HEK293T (cell line): ENCODE measurements at regions not wholly inside any gene's neighbourhood (a gene's known extent, or its start where the extent isn't known, plus 50 kb on each side); places are given as distances from the start of the nearest gene placed in this dataset.

Experiments used
- CTCF ChIA-PET: fragments of 350-600 bp; formaldehyde crosslinking; extraction: SDS; loops from one replicate; lab custom pipeline; 2021; ENCODE audit warnings: antibody characterized with exemption, inconsistent platforms; lab: Yijun Ruan, JAX
- POLR2A ChIA-PET: fragments of 350-600 bp; formaldehyde crosslinking; extraction: SDS; loops from one replicate; lab custom pipeline; 2020; ENCODE audit warnings: antibody characterized with exemption, inconsistent platforms; lab: Yijun Ruan, JAX
- DNase-seq: peaks from one replicate; pipeline ENCODE4 v3.0.0; 2012; ENCODE audit warnings: mixed read lengths; ENCODE audit errors: extremely low spot score
- ARNT ChIP-seq: fragments of 450-650 bp; IDR thresholded peaks from 2 replicates; pipeline ENCODE4 v1.6.1; 2017; ENCODE audit warnings: mild to moderate bottlenecking
- BHLHE40 ChIP-seq: fragments of 450-650 bp; IDR thresholded peaks from 2 replicates; pipeline ENCODE4 v1.6.1; 2016; ENCODE audit warnings: mild to moderate bottlenecking, moderate library complexity, borderline replicate concordance
- CTBP1 ChIP-seq: fragments of 450-650 bp; IDR thresholded peaks from 2 replicates; pipeline ENCODE4 v1.6.1; 2016; ENCODE audit warnings: borderline replicate concordance
- ELF4 ChIP-seq: fragments of 450-650 bp; IDR thresholded peaks from 2 replicates; pipeline ENCODE4 v1.6.1; 2017; ENCODE audit warnings: antibody characterized with exemption
- FOXA1 ChIP-seq: fragments of 450-650 bp; IDR thresholded peaks from 2 replicates; pipeline ENCODE4 v1.6.1; 2016; ENCODE audit warnings: mild to moderate bottlenecking
- FOXK2 ChIP-seq: fragments of 450-650 bp; IDR thresholded peaks from 2 replicates; pipeline ENCODE4 v1.6.1; 2016; ENCODE audit warnings: mild to moderate bottlenecking
- FOXM1 ChIP-seq: fragments of 450-650 bp; IDR thresholded peaks from 2 replicates; pipeline ENCODE4 v1.6.1; 2017; ENCODE audit warnings: mild to moderate bottlenecking, borderline replicate concordance
- HDGF ChIP-seq: fragments of 450-650 bp; IDR thresholded peaks from 2 replicates; pipeline ENCODE4 v1.6.1; 2017; ENCODE audit warnings: antibody characterized with exemption, borderline replicate concordance
- L3MBTL2 ChIP-seq: fragments of 450-650 bp; conservative IDR thresholded peaks from 2 replicates; pipeline ENCODE4 v1.6.1; 2016; ENCODE audit warnings: mild to moderate bottlenecking
- LEF1 ChIP-seq: fragments of 450-650 bp; IDR thresholded peaks from 2 replicates; pipeline ENCODE4 v1.6.1; 2017; ENCODE audit warnings: mild to moderate bottlenecking, borderline replicate concordance
- NFRKB ChIP-seq: fragments of 450-650 bp; IDR thresholded peaks from 2 replicates; pipeline ENCODE4 v1.6.1; 2016; ENCODE audit warnings: mild to moderate bottlenecking, moderate library complexity
- PKNOX1 ChIP-seq: fragments of 450-650 bp; IDR thresholded peaks from 2 replicates; pipeline ENCODE4 v1.6.1; 2016
- SP1 ChIP-seq: fragments of 450-650 bp; IDR thresholded peaks from 2 replicates; pipeline ENCODE4 v1.6.1; 2017
- SUZ12 ChIP-seq: fragments of 450-650 bp; IDR thresholded peaks from 2 replicates; pipeline ENCODE4 v1.6.1; 2016; ENCODE audit warnings: mild to moderate bottlenecking
- TARDBP ChIP-seq: fragments of 450-650 bp; IDR thresholded peaks from 2 replicates; pipeline ENCODE4 v1.6.1; 2016
- ZNF384 ChIP-seq: fragments of 450-650 bp; IDR thresholded peaks from 2 replicates; pipeline ENCODE4 v1.6.1; 2016

DNA sequence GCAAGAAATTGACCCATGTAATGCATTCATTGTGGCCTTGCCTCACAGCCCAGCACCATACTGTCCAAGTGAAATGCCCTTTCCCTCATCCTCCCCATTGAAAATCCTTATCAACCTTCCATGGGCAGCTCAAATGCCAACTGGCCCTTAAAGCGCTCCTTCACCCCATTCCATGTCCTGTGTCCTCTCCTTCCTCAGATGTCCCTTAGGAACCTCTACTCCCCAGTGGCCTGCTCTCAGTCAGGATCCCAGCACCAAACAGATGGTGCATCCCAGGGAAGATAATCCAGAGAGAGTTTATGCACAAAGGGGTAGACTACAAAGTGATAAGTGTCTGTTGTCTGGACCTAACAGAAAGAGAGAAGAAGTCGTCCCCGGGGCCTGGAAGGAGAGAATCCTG, 407.4 kb upstream of the ZNF507 start:
- ChIA-PET CTCF (no interaction called here), POLR2A (no interaction called here)
- no peak for DNase-seq
- TF ChIP-seq FOXA1 (no peak), L3MBTL2 (no peak), CTBP1 (no peak)

- POLR2A ChIA-PET: no interaction called here
- CTCF ChIA-PET: no interaction called here
- DNase-seq: no peak
- TF ChIP-seq HDGF: no peak
- TF ChIP-seq FOXK2: no peak
- no peak for TF ChIP-seq BHLHE40
- TF ChIP-seq FOXA1: no peak
- no peak for TF ChIP-seq SUZ12
- TF ChIP-seq ELF4: no peak
- no peak for TF ChIP-seq PKNOX1
- TF ChIP-seq FOXM1: no peak
- no peak for TF ChIP-seq TARDBP
- no peak for TF ChIP-seq ARNT
- no peak for TF ChIP-seq ZNF384
- TF ChIP-seq SP1: no peak
- no peak for TF ChIP-seq NFRKB
- TF ChIP-seq LEF1: no peak
- TF ChIP-seq L3MBTL2: no peak
Observed at GRCh38 chr19:31938675-31939074, 406.7 kb upstream of the ZNF507 start.

DNA sequence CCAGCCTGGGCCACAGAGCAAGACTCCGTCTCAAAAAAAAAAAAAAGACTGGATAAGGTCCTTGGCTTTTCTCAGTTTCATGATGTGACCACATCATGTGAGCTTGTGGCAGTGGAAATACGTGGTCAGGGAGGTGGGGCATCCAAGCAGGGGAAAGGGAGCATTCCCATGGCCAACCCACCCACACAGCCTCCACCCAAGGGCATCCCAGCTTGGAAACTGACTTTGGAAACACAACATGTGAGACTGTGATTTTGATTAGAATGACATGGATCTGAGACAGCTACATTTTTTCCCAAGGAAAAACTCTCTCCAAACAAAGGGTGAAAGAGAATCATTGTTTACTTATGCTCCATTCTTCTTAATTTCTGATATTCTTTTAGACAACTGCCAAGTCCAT, 405.0 kb upstream of the ZNF507 start:
- no peak for DNase-seq
- TF ChIP-seq ARNT: no peak
- no peak for TF ChIP-seq NFRKB
- TF ChIP-seq L3MBTL2: no peak
- TF ChIP-seq TARDBP: no peak
- TF ChIP-seq BHLHE40: no peak
- no peak for TF ChIP-seq ELF4
- TF ChIP-seq FOXM1: no peak
- TF ChIP-seq HDGF: no peak
- TF ChIP-seq FOXK2: no peak
- no peak for TF ChIP-seq FOXA1
- ChIA-PET CTCF (no interaction called here), POLR2A (no interaction called here)

DNA sequence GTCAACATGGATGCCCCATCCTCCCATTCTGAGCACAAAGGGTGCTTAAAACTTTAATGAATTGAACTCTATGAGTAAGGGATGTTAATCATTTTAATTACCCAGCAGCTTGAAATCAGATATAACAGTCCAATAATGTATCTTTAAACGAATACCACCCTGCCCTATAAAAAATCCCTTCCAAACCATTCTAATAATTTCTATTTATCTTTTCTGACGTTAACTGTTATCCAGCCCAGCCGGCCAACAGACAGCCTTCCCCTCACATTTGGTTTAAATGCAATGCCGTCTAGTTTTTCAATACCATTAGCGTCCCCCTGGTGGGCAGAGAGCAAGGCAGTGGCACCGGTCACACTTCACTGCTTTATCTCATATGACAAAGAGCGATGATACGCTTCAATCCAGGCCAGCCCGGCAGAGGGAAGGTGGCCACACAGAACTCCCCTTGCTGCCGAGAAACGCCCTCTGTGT, 402.2 kb upstream of the ZNF507 start:
- ChIA-PET CTCF (no interaction called here), POLR2A (no interaction called here)
- DNase-seq: peak; percentile 13
- TF ChIP-seq CTBP1 (no peak), SP1 (no peak), FOXM1 (no peak), FOXA1 (no peak), PKNOX1 (no peak), L3MBTL2 (no peak), NFRKB (no peak), LEF1 (no peak), BHLHE40 (no peak), FOXK2 (no peak), ARNT (no peak), ELF4 (no peak), TARDBP (no peak), HDGF (no peak), ZNF384 (no peak), SUZ12 (no peak)

DNA sequence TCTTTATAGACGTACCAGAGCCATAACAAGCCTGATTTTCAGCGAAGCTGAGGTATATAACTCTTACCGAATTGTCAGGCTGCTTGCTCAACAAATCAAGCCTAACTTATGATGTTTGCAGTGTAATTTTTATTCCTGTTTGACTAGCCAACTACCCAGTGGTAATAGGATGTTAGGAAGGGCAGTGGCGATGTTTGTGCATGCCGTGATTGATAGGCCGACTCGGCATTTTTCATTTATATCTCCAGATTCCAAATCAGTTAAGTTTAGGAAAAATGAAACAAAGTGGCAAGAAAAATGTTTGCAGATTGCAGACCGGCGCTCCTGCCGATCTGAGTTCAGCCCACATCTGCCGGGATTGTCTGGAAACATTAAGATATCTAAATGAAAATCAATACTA, 401.6 kb upstream of the ZNF507 start:
- no peak for TF ChIP-seq SP1
- no peak for TF ChIP-seq L3MBTL2
- no peak for TF ChIP-seq PKNOX1
- no peak for TF ChIP-seq TARDBP
- TF ChIP-seq FOXM1: no peak
- TF ChIP-seq CTBP1: no peak
- TF ChIP-seq NFRKB: no peak
- no peak for TF ChIP-seq FOXA1
- no peak for TF ChIP-seq ARNT
- no peak for TF ChIP-seq SUZ12
- TF ChIP-seq ZNF384: no peak
- no peak for TF ChIP-seq LEF1
- no peak for TF ChIP-seq FOXK2
- TF ChIP-seq ELF4: no peak
- TF ChIP-seq HDGF: no peak
- no peak for TF ChIP-seq BHLHE40
- DNase-seq: no peak
- CTCF ChIA-PET: no interaction called here
- POLR2A ChIA-PET: no interaction called here

GRCh38 chr19:31944326-31944725, 401.1 kb upstream of the ZNF507 start:
- TF ChIP-seq SP1 (no peak), SUZ12 (no peak)
- DNase-seq: no peak
- ChIA-PET CTCF (no interaction called here), POLR2A (no interaction called here)

- no peak for DNase-seq
- CTCF ChIA-PET: no interaction called here
- POLR2A ChIA-PET: no interaction called here
Observed at GRCh38 chr19:31946491-31946890, 398.9 kb upstream of the ZNF507 start.

More at GRCh38 chr19:31946491-31946890, 398.9 kb upstream of the ZNF507 start:
- TF ChIP-seq TARDBP (no peak), FOXM1 (no peak), NFRKB (no peak), FOXK2 (no peak), LEF1 (no peak), ARNT (no peak), CTBP1 (no peak), SP1 (no peak), BHLHE40 (no peak), ZNF384 (no peak), FOXA1 (no peak)
